CD1c-positive myeloid dendritic cell (primary cell): ENCODE measurements at regions not wholly inside any gene's neighbourhood (a gene's known extent, or its start where the extent isn't known, plus 50 kb on each side); places are given as distances from the start of the nearest gene placed in this dataset.

ENCODE experiments used
- DNase-seq: peaks from one replicate; pipeline ENCODE4 v3.0.0-alpha.2; 2016; ENCODE audit errors: extremely low spot score

GRCh38 chr4:180134091-180134866 lies 2108.9 kb upstream of the TENM3 start:
- DNase-seq, result no peak

DNA sequence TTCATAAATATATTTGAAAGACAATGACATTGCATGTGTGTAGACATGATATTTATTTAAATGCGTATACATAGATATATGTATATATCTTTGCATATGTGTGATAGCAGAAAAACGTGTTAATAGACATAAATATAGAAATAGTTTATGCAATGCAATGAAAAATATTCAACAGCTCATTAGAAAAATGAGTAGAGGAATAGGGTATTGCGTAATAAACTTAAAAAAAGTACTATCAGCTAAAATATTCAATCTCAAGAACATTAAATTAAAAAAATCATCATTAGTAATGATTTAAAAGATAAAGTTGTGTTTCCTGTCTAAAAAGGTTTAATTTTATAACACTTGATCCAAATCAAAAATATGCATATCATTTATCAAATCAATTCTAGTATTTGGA lies 2101.5 kb upstream of the TENM3 start:
- no peak for DNase-seq

- no peak for DNase-seq
These were observed 2094.5 kb upstream of the TENM3 start for GRCh38 chr4:180148737-180149136.

- no peak for DNase-seq
These were observed 2092.4 kb upstream of the TENM3 start for GRCh38 chr4:180150818-180151217.

- DNase-seq, result no peak
These were observed 2090.4 kb upstream of the TENM3 start for GRCh38 chr4:180152831-180153230.

DNA sequence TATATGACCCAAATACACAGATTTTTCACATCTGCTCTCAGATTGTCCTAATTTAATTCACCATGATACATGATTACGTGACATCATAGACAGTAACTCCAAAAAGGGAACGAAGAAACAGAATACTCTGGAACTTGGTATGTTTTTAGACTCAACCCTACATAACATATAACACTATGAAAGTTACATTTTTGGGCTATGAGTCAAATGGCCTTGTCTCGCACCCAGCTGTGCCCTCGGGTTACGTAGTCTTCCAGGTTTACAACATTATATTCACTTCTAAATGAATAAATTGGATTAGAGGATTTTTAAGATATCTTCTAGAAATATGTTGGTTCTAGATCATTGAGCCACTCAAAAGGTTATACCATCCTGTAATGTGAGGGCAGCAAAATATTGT lies 2089.6 kb upstream of the TENM3 start:
- DNase-seq, result no peak

GRCh38 chr4:180156684-180157083 lies 2086.5 kb upstream of the TENM3 start:
- DNase-seq, result no peak

- DNase-seq, result no peak
These were observed 2082.8 kb upstream of the TENM3 start for GRCh38 chr4:180160195-180160983.

GRCh38 chr4:180164799-180165198 lies 2078.4 kb upstream of the TENM3 start:
- no peak for DNase-seq

DNA sequence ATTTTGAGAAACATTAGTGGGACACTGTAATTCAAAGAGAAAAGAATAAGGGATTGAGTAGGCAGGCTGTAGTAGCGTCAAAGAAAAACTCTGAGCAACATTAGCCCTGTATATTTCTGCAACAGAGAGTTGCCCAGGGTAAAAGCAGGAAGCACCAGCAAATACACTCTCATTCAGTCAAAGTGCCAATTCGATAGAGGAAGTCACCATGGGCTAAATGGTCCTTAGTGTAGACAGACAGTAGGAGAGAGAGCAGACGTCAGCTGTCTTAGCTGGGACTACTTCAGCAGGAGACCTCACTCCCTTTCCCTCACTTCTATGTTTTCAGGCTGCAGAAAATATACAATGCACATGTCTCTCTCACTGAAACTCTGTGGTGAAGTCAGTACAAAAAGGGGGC lies 2073.8 kb upstream of the TENM3 start:
- DNase-seq, result no peak

GRCh38 chr4:180169966-180170365 lies 2073.2 kb upstream of the TENM3 start:
- DNase-seq, result no peak

- no peak for DNase-seq
These were observed 2064.1 kb upstream of the TENM3 start for GRCh38 chr4:180179146-180179545.

GRCh38 chr4:180189666-180190065 lies 2053.5 kb upstream of the TENM3 start:
- DNase-seq, result no peak

DNA sequence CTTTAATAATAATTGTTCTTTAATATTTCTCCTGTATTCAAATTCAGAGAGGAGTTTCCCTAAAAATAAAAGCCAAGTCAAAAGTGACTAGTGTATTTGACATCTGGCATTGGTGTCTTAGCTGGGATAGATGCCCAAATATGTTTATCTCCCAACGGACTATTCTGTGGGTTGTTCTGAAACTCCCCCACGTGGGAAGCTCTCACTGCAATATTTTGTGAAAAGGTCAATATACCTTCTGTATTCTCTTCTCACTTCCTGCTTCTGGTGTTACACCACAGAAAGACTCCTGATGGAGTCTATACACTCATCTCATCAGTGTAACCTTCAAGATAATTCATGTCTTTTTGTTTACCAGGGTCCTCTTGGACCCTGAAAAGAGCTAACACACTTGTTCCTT lies 2052.8 kb upstream of the TENM3 start:
- DNase-seq, result no peak

- no peak for DNase-seq
These were observed 2045.7 kb upstream of the TENM3 start for GRCh38 chr4:180197471-180197870.

- no peak for DNase-seq
These were observed 2039.9 kb upstream of the TENM3 start for GRCh38 chr4:180203349-180203748.

- no peak for DNase-seq
These were observed 2037.9 kb upstream of the TENM3 start for GRCh38 chr4:180205276-180205675.

GRCh38 chr4:180207921-180208320 lies 2035.3 kb upstream of the TENM3 start:
- DNase-seq, result no peak

GRCh38 chr4:180217070-180217469 lies 2026.1 kb upstream of the TENM3 start:
- no peak for DNase-seq

DNA sequence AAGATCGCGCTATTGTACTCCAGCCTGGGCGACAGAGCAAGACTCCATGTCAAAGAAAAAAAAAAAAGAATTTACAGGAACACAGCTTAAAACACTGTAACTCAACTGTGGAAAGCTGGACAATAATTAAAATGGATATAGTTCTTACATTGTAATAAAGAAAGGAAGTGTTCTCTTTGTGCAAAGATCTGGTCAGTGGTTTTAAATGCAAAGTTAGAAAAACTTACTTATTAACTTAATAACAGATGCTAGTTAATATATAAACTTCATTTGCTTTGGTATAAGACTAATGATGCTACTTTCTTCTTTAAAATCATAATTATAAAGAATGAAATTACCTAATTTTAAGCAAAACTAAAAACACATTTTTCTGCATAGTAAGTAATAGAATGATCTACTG lies 2024.1 kb upstream of the TENM3 start:
- DNase-seq, result no peak

- no peak for DNase-seq
These were observed 2017.2 kb upstream of the TENM3 start for GRCh38 chr4:180225977-180226376.

GRCh38 chr4:180234730-180235129 lies 2008.5 kb upstream of the TENM3 start:
- DNase-seq, result no peak

DNA sequence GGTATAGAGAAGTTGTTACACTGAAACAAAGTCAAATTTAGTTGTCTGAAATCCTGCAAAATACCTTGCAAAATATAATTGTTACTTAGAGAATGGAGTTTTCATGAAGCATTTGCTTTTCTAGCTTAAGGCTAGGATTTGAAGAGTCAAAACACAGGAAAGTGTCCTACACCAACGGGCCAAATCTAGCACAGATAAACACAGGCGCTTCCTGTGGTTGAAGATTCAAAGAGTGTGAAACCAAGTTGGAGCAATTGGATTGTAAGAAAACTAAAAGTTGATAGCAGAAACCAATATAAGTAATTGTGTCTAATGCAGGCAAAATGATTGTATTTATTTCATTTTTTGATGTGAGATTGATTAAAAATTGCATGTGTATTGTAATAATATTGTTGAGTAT lies 2002.5 kb upstream of the TENM3 start:
- no peak for DNase-seq
